Nucleus accumbens (tissue), 56 donors: ENCODE measurements at regions not wholly inside any gene's neighbourhood (a gene's known extent, or its start where the extent isn't known, plus 50 kb on each side); places are given as distances from the start of the nearest gene placed in this dataset.

Experiments
- DNase-seq, 56 donors: peaks; one replicate each; lab custom pipeline; 2025; lab: John Stamatoyannopoulos, UW

DNA sequence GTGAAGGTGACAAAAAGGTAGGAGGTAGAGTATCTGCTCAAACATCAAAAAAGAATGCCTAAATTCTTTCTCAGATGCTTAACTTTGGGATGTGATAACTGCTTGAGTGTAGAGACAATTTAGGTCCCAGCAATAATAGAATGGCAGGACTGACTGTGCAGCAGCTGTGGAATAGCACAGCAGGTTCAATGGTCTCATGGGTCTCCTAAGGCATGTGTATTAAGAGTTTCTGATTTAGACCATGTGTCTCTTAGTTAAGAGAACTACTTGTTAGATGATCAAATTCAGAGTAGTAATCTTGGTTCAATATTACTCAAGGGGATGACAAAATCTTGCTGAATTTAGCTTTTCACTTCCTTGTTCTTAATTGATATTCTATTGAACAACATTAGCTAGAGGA, 72.0 kb downstream of the ALX1 start:
- DNase-seq = no peak

DNA sequence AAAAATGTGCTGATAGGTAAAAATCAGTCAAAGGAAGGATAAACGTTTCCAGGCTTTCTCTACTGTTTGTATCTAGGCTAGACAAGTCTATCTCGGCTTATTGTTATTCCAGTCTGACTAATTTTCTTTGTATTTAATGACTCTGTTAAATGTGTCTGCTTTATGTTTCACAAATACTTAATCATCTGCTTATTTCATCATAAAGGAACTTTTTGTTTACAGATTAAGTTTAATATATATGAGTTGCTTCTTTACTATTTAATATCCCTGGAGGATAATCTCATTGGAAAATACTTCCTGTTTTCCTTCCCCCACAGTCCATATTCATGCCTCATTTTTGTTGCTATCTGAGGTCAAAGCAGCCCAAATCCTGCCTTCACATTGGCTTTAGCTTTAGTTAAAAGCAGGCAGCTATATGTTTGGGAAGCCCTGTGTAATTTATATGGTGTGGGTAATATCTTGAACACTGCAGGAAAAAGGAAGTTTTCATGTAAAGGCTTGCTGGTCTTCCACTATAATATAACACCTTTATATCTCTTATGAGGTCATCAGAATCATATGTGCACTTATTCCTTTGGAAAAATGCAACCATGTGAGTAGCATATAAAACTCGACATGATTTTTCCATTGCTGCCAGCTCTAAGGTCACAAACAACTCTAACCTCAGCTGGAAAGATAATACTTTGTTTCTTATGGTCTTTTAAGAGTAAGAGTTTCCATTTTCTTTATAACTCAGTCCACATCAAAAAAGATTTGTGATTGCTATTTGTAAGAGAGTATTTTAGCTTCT, 76.8 kb downstream of the ALX1 start:
- no peak for DNase-seq

DNA sequence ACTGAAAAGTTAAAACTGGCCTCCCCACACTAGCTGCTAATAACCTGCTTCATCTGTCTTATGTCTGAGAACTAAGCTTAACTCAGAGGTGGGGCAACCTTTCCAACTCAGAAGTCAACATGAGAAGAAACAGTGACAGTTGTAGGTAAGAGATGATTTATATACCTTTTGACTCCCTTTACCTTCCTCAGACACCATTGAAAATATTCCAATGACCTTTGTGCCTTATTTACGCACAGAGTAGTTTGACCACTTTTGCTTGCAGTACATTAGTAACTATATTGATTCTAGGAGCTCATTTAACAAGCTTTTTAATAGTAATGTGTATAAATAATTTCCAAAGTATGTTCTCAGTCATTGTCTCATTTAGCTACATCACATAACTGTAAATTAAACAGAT, 77.6 kb downstream of the ALX1 start:
- DNase-seq = no peak

DNA sequence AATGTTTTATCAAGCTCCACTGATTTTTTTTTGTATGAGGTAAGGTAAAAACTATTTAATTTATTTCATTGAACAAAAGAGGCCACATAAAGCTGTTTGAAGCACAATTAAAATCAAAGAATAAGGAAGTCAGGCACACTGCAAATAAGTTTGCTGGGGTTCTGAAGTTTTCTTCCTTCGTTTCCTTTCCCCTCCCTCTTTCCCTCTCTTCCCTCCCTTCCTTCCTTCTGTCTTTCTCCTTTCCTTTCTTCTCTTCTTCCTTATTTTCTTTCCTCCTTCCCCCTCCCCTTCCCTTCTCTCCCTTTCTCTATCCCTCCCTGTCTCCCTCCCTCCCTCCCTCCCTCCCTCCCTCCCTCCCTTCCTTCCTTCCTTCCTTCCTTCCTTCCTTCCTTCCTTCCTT, 78.7 kb downstream of the ALX1 start:
- DNase-seq = no peak

DNA sequence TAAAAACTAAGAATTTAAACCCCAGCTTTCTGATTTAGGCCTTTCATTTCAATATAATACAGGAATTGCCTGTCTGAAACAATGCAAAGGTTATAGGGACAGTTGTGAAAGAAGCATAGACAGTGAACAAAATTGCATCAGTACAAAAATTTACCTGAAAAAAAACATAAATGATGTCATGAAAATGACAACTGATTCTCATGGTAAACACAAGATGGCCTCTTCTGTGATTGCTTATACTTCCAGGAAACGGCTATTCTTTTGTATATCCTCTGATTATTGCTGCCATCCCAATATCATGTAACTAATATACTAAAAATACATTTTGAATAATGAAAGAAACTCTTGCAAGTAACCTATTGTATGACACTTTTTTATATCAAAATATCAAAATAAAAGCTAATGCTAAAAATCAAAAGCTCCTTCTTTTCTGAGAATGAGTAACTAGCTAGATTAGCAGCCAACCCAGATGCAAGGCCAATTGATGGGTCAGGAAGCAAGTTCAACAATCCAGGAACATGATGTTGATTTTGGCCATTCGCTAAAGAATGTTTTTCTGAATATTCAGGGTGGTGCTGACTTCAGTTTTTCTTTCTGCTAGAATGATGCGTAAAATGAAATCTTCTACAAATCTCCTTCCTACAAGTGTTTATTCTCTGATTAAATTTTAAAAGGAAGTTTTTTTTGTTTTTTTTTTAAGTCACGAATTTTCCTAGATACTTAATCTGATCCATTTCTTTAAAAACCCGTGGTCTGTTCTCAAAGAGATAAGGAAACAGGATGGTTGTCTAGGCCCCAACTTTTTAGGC, 83.6 kb downstream of the ALX1 start:
- DNase-seq = no peak

DNA sequence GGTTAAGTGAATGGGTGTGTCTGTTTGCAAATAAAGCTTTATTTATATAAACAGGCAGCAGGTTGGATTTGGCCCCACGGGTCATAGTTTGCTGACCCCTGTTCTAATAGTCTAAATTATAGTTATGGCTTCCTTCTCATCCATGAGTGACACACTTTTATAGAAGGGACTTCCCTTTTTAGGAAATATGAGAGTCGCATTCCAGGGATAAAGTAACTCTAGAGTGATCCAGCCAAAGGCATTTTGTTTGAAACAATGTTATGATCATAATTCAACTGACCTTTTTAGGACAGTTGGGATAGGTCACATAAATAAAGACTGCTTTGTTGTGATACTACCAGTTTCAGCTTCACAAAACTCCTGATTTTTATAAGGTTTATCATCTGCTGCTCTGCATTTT, 87.9 kb downstream of the ALX1 start:
- DNase-seq = no peak

DNA sequence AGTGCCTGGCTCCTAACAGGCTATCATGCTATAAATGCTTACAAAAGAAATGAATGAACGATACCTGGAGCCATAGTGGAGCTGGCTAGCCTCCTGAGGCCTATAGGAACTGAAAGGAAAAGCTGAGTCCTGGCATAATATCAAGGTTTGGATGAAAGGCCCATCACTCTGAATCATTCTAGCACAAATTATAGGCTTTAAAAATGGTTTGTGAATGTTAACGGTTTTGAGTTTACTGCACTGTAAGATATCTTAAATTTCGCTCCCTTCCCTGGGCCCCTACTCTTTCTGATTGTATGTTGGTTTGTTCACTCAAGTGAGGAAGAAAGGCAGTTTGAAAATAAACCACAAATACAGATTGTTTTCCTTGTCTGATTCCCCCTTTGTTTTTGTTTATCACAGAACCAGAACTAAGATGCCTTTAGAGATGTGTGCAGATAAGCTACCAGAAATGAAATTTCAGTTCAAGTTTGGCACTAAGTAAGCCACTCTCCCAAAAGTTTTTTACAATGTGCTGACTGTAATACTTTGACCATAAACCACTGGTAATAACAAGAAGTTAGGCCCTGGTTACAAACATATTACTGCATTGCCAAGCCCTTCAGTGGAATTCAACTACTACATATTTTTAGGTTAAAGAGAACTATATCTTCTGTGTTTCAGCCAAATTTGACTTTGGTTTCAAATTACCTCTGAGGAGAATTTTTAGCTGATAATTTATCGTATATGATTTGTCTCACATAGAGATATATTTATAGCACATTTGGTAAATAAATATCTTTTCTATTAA, 89.5 kb downstream of the ALX1 start:
- no peak for DNase-seq

DNA sequence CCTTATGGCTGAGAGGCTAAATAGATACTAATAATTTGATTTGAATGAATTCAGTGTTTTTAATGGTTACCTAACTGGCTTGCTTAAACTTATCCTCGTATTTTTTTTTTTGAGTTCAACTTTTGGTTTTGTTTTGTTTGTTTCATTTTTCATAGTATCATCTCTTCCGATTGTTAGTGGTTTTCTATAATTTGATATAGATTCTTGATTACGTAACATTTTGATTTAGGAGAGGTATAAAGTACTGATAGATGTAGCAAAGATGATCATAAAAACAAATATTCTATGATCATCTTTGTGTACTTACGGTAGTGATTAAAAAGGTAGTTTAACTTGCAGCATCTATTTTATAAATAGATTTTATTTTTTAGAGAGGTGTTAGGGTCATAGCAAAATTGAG, 93.0 kb downstream of the ALX1 start:
- no peak for DNase-seq

DNA sequence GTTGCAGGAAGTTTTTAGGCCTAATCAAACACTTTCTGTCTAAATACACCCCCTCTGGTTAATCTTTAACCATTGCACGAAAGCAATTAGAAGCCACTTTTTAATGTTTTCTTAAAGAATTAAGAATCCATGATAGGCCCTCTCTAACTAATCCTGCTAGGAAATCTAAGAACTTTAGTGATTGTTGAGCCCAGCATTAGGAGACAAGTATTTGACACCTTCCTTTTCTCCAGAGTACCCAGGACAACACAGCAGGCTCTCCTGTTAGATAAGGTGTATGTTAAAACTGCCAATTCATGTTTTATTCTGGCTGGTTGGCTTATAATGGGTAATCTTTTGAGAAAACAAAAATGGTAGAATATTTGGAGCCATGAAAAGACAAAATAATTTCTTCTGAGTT, 95.0 kb downstream of the ALX1 start:
- no peak for DNase-seq

DNA sequence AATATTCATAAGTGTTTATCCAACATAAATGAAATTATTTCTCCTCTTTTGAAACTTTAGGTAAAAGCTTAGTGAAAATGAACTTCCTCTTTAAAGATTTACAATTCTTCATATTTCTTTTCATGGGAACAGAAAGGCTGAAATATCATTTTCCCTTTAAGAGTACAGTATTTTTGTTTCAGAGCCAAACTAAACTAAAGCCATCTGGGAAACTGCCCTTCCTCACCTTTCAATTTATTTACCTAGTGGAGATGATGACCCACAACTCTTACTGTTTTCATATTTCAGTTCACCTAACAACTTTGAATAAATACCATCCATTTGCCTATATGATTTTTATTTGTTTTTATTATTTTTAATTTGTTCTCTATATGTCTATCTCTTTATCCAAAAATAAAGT, 105.4 kb downstream of the ALX1 start:
- no peak for DNase-seq

DNA sequence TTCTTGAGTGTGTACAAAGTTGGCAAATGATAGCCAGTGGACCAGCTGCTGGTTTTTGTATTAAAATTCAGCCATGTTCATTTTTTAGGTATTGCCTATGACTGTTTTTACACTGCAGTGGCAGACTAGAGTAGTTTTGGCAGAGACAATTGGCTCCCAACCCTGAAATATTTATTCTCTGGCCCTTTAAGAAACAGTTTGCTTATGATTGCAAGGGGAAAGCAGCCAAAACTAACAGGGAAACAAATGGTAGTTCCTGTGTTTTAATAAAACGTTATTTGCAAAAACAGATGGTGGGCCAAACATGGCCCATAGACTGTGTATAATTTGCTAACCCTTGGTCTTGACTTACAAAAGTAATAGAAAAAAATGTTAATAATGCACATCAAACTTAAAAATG, 110.2 kb downstream of the ALX1 start:
- no peak for DNase-seq

DNA sequence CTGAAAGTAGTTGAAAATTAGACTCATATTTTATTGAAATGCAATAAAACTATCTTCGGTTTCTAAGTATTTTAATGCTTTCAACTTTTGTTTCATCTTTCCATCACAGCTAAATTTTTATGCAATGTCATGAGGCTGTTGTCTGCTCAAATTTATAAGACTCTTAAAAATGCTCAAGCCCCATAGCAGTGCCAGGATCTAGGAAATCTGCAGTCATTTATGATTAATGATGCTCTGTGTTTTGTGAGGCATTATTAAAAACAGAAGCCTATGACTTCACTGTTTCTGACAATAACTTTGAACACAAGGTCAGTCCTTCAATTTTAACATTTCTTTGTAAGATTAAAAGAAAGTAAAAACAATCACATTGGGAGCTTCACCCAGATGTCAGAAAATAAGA, 112.5 kb downstream of the ALX1 start:
- no peak for DNase-seq

DNA sequence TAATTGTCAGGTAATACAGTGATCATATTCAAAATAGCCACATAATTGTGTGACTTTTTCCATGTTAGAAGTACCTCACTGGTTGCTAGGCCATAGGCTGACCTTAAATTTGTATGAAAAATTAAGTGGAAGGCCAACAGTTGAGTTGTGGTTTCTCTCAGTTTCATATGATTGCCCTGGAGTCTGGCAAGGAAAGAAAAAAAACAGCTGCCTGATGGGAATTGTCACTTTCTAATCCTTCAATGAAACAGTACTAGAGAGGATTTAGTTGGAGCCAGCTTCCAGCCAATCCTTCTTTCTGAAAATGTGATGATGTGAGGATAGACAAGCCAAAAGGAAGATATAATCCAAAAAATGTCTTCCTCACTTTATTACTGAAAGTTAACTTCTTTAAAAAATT, 113.6 kb downstream of the ALX1 start:
- no peak for DNase-seq

DNA sequence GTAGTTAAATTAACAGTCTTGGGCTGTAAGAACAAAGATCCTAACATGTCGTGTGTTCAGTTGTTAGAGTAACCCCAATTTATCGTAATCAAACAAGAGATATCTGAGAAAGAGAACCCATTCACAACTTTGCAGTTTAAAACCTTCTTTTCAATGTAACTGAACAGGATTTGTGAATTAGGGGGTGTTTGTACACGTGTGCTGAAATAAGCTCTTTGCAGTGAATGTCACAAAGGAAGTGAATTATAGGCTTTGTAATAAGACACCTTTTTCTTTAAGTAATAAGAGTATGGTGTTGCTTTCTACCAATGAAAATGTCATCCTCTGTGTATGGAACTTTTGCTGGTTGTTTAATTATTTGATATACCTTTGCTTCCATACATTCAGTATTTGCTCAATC, 114.0 kb downstream of the ALX1 start:
- DNase-seq = no peak

DNA sequence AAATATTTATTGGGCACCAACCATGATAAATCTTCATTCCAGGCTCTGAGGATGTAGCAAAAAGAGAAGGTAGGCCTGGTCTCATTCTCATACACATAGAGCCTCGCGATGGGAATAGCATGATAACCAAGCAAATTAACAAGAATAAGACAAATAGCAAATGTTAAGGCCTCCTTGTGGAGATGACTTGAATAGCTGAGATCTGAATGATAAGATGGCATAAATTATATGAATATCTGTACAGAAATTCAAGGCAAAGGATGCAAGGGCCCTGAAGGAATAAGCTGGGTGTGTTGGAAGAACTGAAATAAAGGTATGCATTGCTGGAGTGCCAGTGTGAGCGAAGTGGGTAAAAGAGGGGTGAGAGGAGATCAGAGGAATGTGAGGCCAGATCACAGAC, 114.8 kb downstream of the ALX1 start:
- no peak for DNase-seq

DNA sequence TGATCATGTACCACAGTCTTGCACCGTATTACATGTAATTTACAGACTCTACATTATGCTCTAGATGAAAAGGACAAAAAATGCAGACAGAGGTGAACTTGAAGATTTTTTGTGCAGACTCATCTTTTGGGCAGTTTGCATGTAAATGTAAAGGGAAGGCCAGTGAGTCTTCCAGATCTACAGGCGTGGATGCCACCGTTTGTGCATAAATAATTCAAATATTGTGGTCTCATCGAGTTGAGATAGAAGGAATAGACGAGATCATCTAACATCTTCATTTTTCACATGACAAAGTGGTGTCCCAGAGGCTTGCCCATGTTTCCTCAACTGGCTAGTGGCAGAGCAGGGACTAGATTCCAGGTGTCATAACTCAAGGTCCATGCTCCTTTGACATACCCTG, 125.2 kb downstream of the ALX1 start:
- no peak for DNase-seq

DNA sequence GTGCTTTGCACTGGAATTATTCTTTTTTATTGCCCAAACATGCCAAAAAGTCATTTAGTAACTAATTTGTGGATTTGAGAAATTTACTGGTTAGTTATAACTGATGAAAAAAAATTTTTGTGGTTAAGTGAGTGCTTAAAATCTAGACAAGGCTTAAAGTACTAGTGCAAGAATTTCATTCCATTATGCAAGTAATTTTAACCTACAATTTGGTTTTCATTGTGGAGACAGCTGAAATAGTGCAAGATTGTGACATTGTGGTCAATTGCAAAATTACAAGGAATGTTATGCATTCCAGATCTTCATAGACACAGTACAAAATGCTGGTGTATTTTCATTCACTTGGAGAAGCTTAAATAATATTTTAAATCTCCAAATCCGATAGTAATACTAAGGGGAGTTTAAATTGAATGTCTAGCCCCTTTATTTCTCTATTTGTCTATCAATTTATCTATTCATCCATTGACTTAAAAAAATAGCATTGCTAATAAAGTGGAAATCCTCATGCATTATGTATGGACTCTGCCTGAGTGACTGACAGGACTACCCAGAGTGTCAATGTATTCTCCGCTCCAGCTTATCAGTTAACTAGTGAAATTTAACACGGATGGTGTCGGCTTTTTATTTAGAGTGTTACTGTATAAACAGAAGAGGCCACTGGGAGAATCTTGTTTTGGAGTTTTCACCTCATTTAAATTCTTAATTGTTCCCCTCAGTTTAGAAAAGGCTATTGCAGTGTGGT, 125.9 kb downstream of the ALX1 start:
- no peak for DNase-seq

DNA sequence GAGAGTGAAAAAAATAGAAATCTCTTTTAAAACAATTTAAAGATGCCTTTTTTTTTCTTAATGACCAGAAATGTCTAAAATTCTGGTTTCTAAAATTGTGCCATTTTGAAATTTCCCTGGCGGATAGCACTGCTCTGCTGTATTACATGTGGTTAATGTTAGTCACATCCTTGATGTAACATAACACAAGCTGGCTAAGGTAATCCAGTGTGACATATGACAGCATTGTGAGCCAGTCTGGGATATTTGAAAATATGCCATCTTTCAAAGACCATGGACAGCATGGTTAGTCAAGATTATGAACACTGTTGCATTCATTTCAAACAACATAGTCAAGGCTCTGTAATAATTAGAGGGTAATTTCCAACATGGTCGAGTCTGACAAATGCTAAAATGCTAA, 133.2 kb downstream of the ALX1 start:
- no peak for DNase-seq

DNA sequence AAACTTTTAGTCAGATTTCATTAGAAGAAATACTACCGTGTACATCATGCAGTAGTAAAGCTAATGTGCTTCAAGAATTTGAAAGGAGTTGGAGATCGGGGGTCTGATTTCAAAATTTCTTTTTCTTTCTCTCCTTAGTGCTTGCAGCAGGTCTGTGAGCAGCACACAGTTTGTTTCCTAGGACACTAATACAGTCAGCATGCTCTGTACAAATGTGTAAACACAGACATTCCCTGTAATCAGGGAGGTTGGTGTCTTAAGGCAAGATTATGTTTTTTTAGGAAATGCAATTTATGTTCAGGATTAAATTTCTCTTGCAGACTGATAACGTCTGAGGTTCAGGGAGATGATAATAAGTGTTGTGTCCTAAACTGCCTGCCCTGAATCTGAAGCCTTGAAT, 142.7 kb downstream of the ALX1 start:
- DNase-seq = no peak

DNA sequence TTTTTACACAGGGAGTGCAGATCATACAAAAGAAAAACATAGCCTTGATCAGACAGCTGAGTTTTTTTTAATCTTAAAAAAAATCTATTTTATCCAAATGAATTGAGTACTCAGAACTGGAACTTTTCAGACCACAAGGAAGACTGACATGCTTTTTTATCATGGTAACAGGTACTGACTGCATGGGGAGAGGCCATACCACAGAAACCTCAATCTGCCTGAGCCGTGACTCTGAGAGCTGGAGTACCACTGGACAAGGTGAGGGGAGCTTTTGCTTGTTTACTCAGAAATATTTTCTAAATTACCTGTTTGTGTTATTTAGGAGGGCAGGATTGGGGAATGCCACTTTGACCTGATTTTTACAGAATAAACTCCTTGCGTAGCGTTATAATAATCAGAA, 143.9 kb downstream of the ALX1 start:
- DNase-seq = no peak
